ENCODE measurements at regions not wholly inside any gene's neighbourhood (a gene's known extent, or its start where the extent isn't known, plus 50 kb on each side); places are given as distances from the start of the nearest gene placed in this dataset.
"Not testable (repeated sequence)": the region's sequence is repeated elsewhere in the genome, so short reads cannot be mapped to it uniquely, and the experiment has no call there.

DNA sequence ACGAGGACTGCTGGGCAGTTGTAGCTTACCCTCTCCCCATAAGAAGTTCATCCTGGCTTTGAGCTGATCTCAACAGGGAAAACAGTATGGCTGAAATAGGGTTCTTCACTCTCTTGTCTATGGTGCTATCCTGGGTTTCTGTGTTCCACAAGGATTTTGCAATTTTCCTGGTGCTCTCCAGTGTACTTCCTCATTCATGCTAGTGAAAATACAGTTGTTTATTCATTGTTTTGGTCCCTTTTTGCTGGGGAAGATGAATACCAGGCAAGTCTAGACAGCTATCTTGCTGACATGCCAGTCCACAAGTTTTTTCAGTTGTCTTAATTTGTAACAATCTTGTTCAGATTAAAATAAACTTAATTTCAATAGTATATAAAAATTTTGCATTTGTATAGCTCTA is 306.5 kb downstream of the DLEU7 start:
- H3K4me3 ChIP-seq (ENCODE audit: control insufficient read depth in 1 of 2, extremely low read depth in 1 of 2, low read length in 1 of 2): no peak overlapping the region
- Mint-ChIP-seq H3K4me1 (no peaks in the 10 kb centered on the region), H3K27me3 (peaks cover 3 to 6% of the 10 kb centered on the region in 2 donors), H3K9me3 (peaks cover 16 to 43% (median 28%) of the 10 kb centered on the region in 3 donors), H3K27ac (no peak overlapping the region), H3K36me3 (peaks cover 22% of the 10 kb centered on the region), H3K4me3 (no peak overlapping the region)
- ChIA-PET POLR2A (no interaction called here), CTCF (no interaction called here)
- H3K36me3 ChIP-seq (ENCODE audit: control insufficient read depth in 2 of 2, extremely low read depth in 1 of 2, insufficient read depth in 1 of 2, low read length in 1 of 2): no peaks in the 10 kb centered on the region
- no peaks in the 10 kb centered on the region for H3K4me1 ChIP-seq (ENCODE audit: control insufficient read depth in 1 of 2, extremely low read depth in 1 of 2, insufficient read depth in 2 of 2, low read length in 2 of 2)
- H3K9me3 ChIP-seq: peaks cover 7% of the 10 kb centered on the region
- no peak for ATAC-seq (replicated peaks in 1 of 4)
- WGBS (ENCODE audit: insufficient coverage): no CpG with 5 or more reads among the region's 1 CpG
- no peak overlapping the region for H3K27ac ChIP-seq (ENCODE audit: low read length)
- no peak for DNase-seq
- H3K27me3 ChIP-seq (replicated peaks in 1 of 2; ENCODE audit: control insufficient read depth in 2 of 2, extremely low read depth in 1 of 2, insufficient read depth in 2 of 2, low read length in 1 of 2): no peaks in the 10 kb centered on the region

DNA sequence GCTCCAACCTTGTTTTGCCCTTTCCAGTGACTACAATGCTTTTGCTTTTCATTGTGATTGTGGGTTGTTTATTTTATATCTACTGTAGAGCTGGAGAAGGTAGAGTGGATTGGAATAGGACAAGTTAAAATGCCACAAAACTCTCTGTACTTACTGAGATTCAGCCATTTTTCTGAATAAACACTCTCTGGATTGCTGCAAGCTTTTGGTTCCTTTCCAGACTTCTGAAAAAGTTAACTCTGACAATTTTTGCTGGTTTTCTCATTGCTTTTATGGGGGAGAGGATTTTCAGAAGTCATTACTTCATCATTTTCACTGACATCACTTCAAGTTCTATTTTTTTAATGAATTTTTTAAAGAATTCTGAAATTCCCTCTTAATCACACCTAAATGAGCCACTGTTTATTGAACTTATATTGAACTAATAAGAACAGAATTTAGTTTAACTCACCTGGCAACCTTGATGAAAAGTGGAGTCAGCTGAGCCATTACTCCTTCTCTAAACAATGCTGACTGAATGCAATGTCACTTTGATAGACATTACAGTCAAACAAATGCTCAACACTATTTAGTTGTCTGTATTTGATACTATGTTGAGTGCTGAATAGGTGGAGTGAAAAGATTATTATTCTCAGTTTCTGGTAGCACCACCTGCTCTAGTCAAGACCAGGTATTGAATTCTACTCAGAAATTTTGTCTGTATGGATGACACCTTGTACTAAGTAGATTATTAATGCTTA is 303.5 kb downstream of the DLEU7 start:
- Histone ChIP-seq H3K4me3 (ENCODE audit: control insufficient read depth in 1 of 2, extremely low read depth in 1 of 2, low read length in 1 of 2) (no peak overlapping the region), H3K9me3 (peaks cover 5% of the 10 kb centered on the region), H3K4me1 (ENCODE audit: control insufficient read depth in 1 of 2, extremely low read depth in 1 of 2, insufficient read depth in 2 of 2, low read length in 2 of 2) (no peaks in the 10 kb centered on the region), H3K27me3 (replicated peaks in 1 of 2; ENCODE audit: control insufficient read depth in 2 of 2, extremely low read depth in 1 of 2, insufficient read depth in 2 of 2, low read length in 1 of 2) (no peaks in the 10 kb centered on the region), H3K27ac (ENCODE audit: low read length) (no peak overlapping the region), H3K36me3 (ENCODE audit: control insufficient read depth in 2 of 2, extremely low read depth in 1 of 2, insufficient read depth in 1 of 2, low read length in 1 of 2) (no peaks in the 10 kb centered on the region)
- Mint-ChIP-seq H3K36me3 (peaks cover 17% of the 10 kb centered on the region), H3K27me3 (peaks cover 3 to 6% of the 10 kb centered on the region in 2 donors), H3K4me3 (no peak overlapping the region), H3K27ac (no peak overlapping the region), H3K4me1 (no peaks in the 10 kb centered on the region), H3K9me3 (peaks cover 16 to 34% (median 21%) of the 10 kb centered on the region in 3 donors)
- no peak for DNase-seq
- POLR2A ChIA-PET: no interaction called here
- CTCF ChIA-PET: no interaction called here
- no peak for ATAC-seq (replicated peaks in 1 of 4)

DNA sequence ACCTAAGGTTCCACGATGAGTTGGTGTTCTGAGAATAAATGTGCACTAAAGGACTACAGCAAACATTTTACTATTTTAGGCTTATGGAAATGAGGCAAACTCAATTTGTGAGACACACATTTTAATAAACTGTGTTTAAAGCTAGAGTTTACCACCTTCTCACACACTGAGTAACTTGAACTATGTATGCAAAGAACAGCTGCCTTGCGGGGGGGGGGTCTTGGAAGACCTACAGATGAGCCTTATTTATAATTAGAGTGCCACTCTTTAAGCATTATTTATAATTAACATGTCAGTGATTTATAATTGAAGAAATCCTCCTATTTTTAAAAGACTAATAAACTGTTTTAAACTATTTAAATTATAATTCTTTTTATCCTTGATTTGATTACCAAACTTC is 300.4 kb downstream of the DLEU7 start:
- Histone ChIP-seq H3K4me3 (ENCODE audit: control insufficient read depth in 1 of 2, extremely low read depth in 1 of 2, low read length in 1 of 2) (no peak overlapping the region), H3K9me3 (no peaks in the 10 kb centered on the region), H3K36me3 (ENCODE audit: control insufficient read depth in 2 of 2, extremely low read depth in 1 of 2, insufficient read depth in 1 of 2, low read length in 1 of 2) (no peaks in the 10 kb centered on the region), H3K27me3 (replicated peaks in 1 of 2; ENCODE audit: control insufficient read depth in 2 of 2, extremely low read depth in 1 of 2, insufficient read depth in 2 of 2, low read length in 1 of 2) (no peaks in the 10 kb centered on the region), H3K4me1 (ENCODE audit: control insufficient read depth in 1 of 2, extremely low read depth in 1 of 2, insufficient read depth in 2 of 2, low read length in 2 of 2) (no peaks in the 10 kb centered on the region), H3K27ac (ENCODE audit: low read length) (no peak overlapping the region)
- ChIA-PET CTCF (no interaction called here), POLR2A (no interaction called here)
- no peak overlapping the region for H3K4me3 Mint-ChIP-seq
- no peaks in the 10 kb centered on the region for H3K4me1 Mint-ChIP-seq
- no CpG with 5 or more reads among the region's 2 CpGs for WGBS (ENCODE audit: insufficient coverage)
- H3K36me3 Mint-ChIP-seq: peaks cover 5% of the 10 kb centered on the region
- no peak for DNase-seq
- peaks cover 6 to 7% of the 10 kb centered on the region in 2 donors for H3K27me3 Mint-ChIP-seq
- no peak for ATAC-seq (replicated peaks in 1 of 4)
- H3K9me3 Mint-ChIP-seq: peaks cover 3 to 12% (median 5%) of the 10 kb centered on the region in 3 donors
- H3K27ac Mint-ChIP-seq: no peak overlapping the region

DNA sequence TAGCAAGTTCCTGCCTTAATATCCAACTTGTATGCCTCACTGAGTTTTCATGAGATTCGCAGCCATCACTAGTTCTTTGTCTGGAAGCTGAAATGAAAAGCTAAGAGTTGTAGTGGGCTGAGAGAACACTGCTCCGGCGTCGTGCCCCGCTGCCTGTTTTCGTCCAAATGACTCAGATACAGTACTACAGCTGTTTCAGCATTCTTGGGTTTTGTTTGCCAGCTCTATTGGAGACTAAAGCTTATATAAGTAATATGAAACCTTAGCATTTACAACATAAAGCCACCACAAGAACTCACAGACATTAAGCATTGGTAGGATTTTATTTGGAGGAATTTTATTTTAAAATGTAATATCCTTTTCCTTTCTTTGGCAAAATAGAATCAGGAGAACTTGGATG is 299.7 kb downstream of the DLEU7 start:
- Mint-ChIP-seq H3K4me1 (no peaks in the 10 kb centered on the region), H3K9me3 (peaks cover 3 to 5% (median 5%) of the 10 kb centered on the region in 3 donors), H3K4me3 (no peak overlapping the region), H3K27ac (no peak overlapping the region), H3K27me3 (peaks cover 6 to 7% of the 10 kb centered on the region in 2 donors), H3K36me3 (peaks cover 5% of the 10 kb centered on the region)
- Histone ChIP-seq H3K4me1 (ENCODE audit: control insufficient read depth in 1 of 2, extremely low read depth in 1 of 2, insufficient read depth in 2 of 2, low read length in 2 of 2) (no peaks in the 10 kb centered on the region), H3K27ac (ENCODE audit: low read length) (no peak overlapping the region), H3K27me3 (replicated peaks in 1 of 2; ENCODE audit: control insufficient read depth in 2 of 2, extremely low read depth in 1 of 2, insufficient read depth in 2 of 2, low read length in 1 of 2) (no peaks in the 10 kb centered on the region), H3K4me3 (ENCODE audit: control insufficient read depth in 1 of 2, extremely low read depth in 1 of 2, low read length in 1 of 2) (no peak overlapping the region), H3K36me3 (ENCODE audit: control insufficient read depth in 2 of 2, extremely low read depth in 1 of 2, insufficient read depth in 1 of 2, low read length in 1 of 2) (no peaks in the 10 kb centered on the region), H3K9me3 (no peaks in the 10 kb centered on the region)
- ATAC-seq (replicated peaks in 1 of 4): no peak
- CTCF ChIA-PET: no interaction called here
- no CpG with 5 or more reads among the region's 6 CpGs for WGBS (ENCODE audit: insufficient coverage)
- no peak for DNase-seq
- POLR2A ChIA-PET: no interaction called here

DNA sequence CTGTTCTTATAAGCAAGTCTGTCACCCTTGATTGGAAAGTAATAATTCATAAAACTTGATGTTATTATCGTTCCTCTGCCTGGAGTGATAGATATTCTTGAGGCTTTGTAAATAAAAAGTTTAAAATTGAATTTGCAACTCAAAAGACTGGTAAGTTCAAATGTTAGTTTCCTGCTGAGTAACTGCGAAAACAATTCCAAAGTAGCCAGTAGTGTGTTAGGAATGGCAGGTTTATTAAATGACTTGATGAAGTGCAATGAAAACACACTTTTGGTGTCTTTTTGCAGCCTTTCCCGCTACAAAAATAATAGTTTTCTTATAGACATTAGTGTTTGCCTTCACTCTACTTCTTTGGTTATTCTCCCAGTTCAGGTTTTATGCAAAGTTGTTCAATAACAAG is 299.3 kb downstream of the DLEU7 start:
- Histone ChIP-seq H3K4me3 (ENCODE audit: control insufficient read depth in 1 of 2, extremely low read depth in 1 of 2, low read length in 1 of 2) (no peak overlapping the region), H3K4me1 (ENCODE audit: control insufficient read depth in 1 of 2, extremely low read depth in 1 of 2, insufficient read depth in 2 of 2, low read length in 2 of 2) (no peaks in the 10 kb centered on the region), H3K27ac (ENCODE audit: low read length) (no peak overlapping the region), H3K27me3 (replicated peaks in 1 of 2; ENCODE audit: control insufficient read depth in 2 of 2, extremely low read depth in 1 of 2, insufficient read depth in 2 of 2, low read length in 1 of 2) (no peaks in the 10 kb centered on the region), H3K9me3 (no peaks in the 10 kb centered on the region), H3K36me3 (ENCODE audit: control insufficient read depth in 2 of 2, extremely low read depth in 1 of 2, insufficient read depth in 1 of 2, low read length in 1 of 2) (no peaks in the 10 kb centered on the region)
- H3K9me3 Mint-ChIP-seq: peaks cover 0 to 1% (median 1%) of the 10 kb centered on the region in 3 donors
- WGBS (ENCODE audit: insufficient coverage): no CpG with 5 or more reads among the region's 3 CpGs
- POLR2A ChIA-PET: no interaction called here
- ATAC-seq (replicated peaks in 1 of 4): no peak
- no peak overlapping the region for H3K4me3 Mint-ChIP-seq
- H3K4me1 Mint-ChIP-seq: no peaks in the 10 kb centered on the region
- no peak for DNase-seq
- H3K36me3 Mint-ChIP-seq: peaks cover 3% of the 10 kb centered on the region
- peaks cover 6 to 7% of the 10 kb centered on the region in 2 donors for H3K27me3 Mint-ChIP-seq
- CTCF ChIA-PET: no interaction called here
- no peak overlapping the region for H3K27ac Mint-ChIP-seq

DNA sequence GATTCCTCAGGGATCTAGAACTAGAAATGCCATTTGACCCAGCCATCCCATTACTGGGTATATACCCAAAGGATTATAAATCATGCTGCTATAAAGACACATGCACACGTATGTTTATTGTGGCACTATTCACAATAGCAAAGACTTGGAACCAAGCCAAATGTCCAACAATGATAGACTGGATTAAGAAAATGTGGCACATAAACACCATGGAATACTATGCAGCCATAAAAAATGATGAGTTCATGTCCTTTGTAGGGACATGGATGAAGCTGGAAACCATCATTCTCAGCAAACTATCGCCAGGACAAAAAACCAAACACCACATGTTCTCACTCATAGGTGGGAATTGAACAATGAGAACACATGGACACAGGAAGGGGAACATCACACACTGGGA is 296.3 kb downstream of the DLEU7 start:
- WGBS (ENCODE audit: insufficient coverage): no CpG with 5 or more reads among the region's 2 CpGs
- DNase-seq; H3K27me3 Mint-ChIP-seq; H3K9me3 Mint-ChIP-seq; H3K4me1 ChIP-seq (ENCODE audit: control insufficient read depth in 1 of 2, extremely low read depth in 1 of 2, insufficient read depth in 2 of 2, low read length in 2 of 2); CTCF ChIA-PET; H3K36me3 ChIP-seq (ENCODE audit: control insufficient read depth in 2 of 2, extremely low read depth in 1 of 2, insufficient read depth in 1 of 2, low read length in 1 of 2); H3K4me3 ChIP-seq (ENCODE audit: control insufficient read depth in 1 of 2, extremely low read depth in 1 of 2, low read length in 1 of 2); H3K27ac Mint-ChIP-seq; H3K4me3 Mint-ChIP-seq; H3K27me3 ChIP-seq (replicated peaks in 1 of 2; ENCODE audit: control insufficient read depth in 2 of 2, extremely low read depth in 1 of 2, insufficient read depth in 2 of 2, low read length in 1 of 2); H3K4me1 Mint-ChIP-seq; H3K36me3 Mint-ChIP-seq; H3K9me3 ChIP-seq; POLR2A ChIA-PET; ATAC-seq (replicated peaks in 1 of 4); H3K27ac ChIP-seq (ENCODE audit: low read length): not testable (repeated sequence)

DNA sequence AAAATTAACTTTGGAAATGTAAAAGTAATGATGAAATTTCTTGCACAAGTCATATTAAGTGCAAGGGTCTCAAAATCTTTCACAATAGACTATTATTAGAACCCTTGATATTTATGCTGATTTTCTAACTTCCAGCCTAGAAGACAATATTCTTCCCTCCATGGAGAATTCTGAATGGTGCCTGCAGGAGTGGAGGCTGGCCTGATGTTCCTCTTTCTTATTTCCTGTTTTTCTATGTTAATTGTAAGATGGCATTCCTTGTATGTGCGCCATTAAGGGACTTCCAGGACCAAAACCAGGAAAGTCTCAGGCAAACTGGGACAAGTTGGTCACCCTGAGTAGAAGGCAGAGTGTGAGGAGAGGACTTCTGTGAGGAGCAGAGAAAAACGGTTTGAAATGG is 294.9 kb downstream of the DLEU7 start:
- no peaks in the 10 kb centered on the region for H3K36me3 Mint-ChIP-seq
- CTCF ChIA-PET: no interaction called here
- H3K4me3 Mint-ChIP-seq: no peak overlapping the region
- no peak for ATAC-seq (replicated peaks in 1 of 4)
- H3K27ac Mint-ChIP-seq: no peak overlapping the region
- 83% methylated on average over 1 of the region's 2 CpGs for WGBS (ENCODE audit: insufficient coverage)
- no peak overlapping the region for H3K27ac ChIP-seq (ENCODE audit: low read length)
- no peaks in the 10 kb centered on the region for H3K4me1 ChIP-seq (ENCODE audit: control insufficient read depth in 1 of 2, extremely low read depth in 1 of 2, insufficient read depth in 2 of 2, low read length in 2 of 2)
- no peaks in the 10 kb centered on the region for H3K4me1 Mint-ChIP-seq
- no peaks in the 10 kb centered on the region for H3K9me3 ChIP-seq
- H3K27me3 ChIP-seq (replicated peaks in 1 of 2; ENCODE audit: control insufficient read depth in 2 of 2, extremely low read depth in 1 of 2, insufficient read depth in 2 of 2, low read length in 1 of 2): no peaks in the 10 kb centered on the region
- no peaks in the 10 kb centered on the region for H3K36me3 ChIP-seq (ENCODE audit: control insufficient read depth in 2 of 2, extremely low read depth in 1 of 2, insufficient read depth in 1 of 2, low read length in 1 of 2)
- H3K9me3 Mint-ChIP-seq: no peaks in the 10 kb centered on the region
- POLR2A ChIA-PET: interaction anchor here in 1 of 2 donors (0.8 kb wide), 1 partner anchor 542 kb away, joined by 3 read pairs; no protein-coding TSS in a partner anchor
- H3K4me3 ChIP-seq (ENCODE audit: control insufficient read depth in 1 of 2, extremely low read depth in 1 of 2, low read length in 1 of 2): no peak overlapping the region
- peaks cover 0 to 4% of the 10 kb centered on the region in 2 donors for H3K27me3 Mint-ChIP-seq
- DNase-seq: no peak

Data from T-cell (primary cell).